NCI-H2196 treated with DMSO at 0.1 percent for 48 hours (cell line): ENCODE measurements at regions not wholly inside any gene's neighbourhood (a gene's known extent, or its start where the extent isn't known, plus 50 kb on each side); places are given as distances from the start of the nearest gene placed in this dataset.

ENCODE experiments used
- DNase-seq: peaks from one replicate; lab custom pipeline; 2025; ENCODE audit not compliant: unreplicated experiment; lab: John Stamatoyannopoulos, UW

DNA sequence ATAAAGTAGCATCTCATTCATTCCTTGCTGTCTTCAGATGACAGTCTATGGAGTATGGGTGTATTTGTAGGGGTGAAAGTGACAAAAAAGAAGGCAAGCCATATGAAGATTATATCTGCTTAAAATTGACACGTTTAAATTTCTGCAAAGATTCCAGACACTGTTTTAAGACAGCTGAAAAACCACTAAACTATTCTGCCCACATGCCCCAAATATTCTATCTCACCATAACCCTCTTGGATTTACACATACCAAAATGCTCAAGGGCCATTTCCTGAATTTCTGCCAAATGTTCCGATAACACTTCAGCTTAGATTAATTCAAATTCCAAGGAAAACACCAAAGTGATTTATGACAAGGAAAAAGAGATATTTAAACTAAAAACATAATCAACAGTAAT, 99.9 kb upstream of the IL6 start:
- no peak for DNase-seq

GRCh38 chr7:22625251-22625650, 101.7 kb upstream of the IL6 start:
- DNase-seq: no peak

GRCh38 chr7:22624781-22625180, 102.2 kb upstream of the IL6 start:
- no peak for DNase-seq

- no peak for DNase-seq
Observed at GRCh38 chr7:22622116-22622785, 104.7 kb upstream of the IL6 start.

GRCh38 chr7:22618528-22618927, 108.5 kb upstream of the IL6 start:
- DNase-seq: no peak

DNA sequence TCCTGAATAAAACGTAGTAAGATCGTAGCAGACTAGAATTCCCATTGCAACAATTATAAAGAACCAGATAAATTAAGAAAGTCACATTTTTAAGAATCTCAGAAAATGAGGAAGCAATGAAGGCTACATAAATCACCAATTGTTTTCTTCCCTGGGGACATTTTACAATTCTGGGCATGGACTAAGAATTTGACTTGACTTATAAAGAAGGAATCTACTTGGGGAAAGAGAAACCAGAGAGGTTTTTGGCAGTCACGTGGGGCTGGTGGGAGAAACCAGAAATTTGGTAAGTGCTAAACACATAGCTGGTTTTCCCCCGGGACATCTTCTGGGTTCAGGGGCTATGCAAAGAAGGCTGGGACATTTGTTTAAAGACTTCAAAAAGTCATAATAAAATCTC, 109.8 kb upstream of the IL6 start:
- no peak for DNase-seq

GRCh38 chr7:22613496-22613895, 113.5 kb upstream of the IL6 start:
- no peak for DNase-seq

GRCh38 chr7:22612776-22613175, 112.8 kb upstream of the STEAP1B start:
- DNase-seq: no peak

DNA sequence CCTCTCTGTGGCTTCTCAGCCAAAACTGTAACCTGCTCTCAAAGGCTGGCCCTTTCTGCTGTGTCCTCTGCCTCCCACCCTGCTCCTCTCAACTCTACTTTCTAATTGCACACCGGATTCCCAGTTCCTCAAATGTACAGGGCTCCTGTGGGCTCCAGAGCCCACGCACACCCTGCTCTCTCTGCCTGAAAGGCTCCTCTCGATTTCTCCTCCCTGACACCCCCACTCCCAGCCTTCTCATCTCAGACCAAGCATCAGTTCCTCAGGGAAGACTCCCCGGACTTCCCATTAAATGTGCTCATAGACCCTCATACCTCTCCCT, 111.7 kb upstream of the STEAP1B start:
- DNase-seq: no peak

- no peak for DNase-seq
Observed at GRCh38 chr7:22610951-22611757, 111.2 kb upstream of the STEAP1B start.

- DNase-seq: no peak
Observed at GRCh38 chr7:22610263-22610662, 110.3 kb upstream of the STEAP1B start.

DNA sequence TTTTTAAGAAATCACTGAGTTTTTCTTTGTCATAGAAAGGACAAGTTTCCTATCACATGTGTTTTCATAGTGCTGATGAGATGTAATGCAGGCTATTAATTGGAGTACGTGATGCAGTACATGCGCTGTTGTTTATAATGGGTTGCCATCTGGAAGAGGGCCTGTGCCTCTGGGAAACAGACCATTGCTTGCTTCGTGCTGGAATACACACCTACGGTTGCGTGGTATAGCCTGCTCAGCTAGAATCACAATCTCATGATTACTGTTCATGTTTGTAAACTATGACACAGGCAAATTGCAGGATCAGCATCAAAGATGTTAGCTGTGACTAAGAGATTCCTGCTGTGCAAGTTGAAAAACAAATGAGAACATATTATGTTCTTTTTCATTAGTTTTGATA, 107.2 kb upstream of the STEAP1B start:
- DNase-seq: no peak

GRCh38 chr7:22604246-22604645, 104.3 kb upstream of the STEAP1B start:
- no peak for DNase-seq

DNA sequence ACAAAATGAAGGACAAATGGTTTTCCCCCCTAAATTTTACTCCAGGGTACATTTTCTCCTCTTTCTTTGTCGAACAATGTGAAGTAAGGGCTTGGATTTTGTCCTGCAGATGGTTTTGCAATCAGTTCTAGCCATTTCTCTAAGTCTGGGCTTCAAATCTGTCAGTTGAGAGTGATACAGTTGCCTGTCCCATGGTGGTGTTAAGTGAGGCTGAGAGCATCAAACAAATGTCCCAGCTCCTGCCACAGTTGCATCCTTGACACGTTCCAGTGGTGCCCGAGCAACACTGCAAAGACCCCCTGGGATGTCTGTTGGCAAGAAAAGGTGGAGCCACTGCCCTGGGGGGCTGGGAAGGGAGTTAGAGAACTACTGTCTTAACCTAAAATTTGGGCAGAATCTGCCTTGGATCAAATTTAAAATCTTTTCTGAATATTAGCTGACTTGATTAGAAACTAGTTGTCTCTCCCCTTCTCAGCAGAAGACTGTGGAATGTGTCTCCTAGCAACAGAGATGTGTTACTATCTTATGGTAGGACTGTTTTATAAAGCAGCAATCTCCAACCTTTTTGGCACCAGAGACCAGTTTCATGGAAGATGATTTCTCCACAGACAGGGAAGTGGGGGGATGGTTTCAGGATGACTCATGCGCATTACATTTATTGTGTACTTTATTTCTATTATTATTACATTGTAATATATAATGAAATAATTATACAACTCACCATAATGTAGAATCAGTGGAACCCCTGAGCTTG, 102.0 kb upstream of the STEAP1B start:
- no peak for DNase-seq

GRCh38 chr7:22601408-22601807, 101.4 kb upstream of the STEAP1B start:
- DNase-seq: no peak

DNA sequence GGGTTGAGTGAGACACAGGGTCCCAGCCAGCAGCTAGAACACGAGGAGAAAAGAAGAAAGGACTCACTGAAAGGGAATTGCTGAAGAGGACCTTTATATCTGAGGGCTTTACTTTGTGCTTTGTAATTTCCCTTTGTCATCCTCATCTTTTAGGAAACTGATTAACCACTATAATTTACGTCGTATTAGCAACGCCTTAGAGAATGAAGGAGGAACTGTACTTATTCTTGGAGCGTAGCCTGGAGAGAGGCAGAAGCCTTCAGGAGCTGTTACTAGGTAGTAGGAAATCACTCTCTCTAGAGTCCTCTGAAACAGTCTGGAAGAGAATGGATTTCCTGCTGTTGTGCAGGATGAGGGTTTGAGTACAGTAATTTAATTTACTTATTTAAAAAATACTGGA, 101.0 kb upstream of the STEAP1B start:
- no peak for DNase-seq

DNA sequence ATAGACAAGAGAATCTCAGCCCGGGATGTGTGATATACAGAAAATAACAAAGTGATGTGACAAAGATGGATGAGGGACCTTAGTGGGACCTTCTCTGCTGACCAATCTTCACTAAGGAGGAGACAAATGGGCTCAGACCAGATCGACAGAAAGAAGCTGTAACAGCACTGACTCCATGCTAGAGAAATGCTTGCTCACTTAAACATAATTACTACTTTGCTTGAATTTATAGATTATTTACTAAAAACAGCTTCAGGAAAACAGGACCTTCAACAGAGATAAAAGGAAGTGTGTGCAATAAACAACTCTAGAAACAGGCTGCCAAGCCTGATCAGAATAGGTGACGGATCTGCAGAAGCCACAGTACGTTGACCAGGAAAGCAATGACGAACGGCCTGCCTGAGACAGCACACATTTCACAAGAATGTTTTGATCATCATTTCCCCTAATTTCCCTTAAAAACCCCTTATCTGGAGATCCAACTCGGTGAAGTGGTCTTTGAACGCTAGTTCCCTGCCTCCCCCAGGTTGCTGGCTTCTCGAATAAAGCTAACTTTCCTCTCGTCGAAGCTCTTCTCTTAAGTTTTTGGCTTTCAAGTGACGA, 98.4 kb upstream of the STEAP1B start:
- no peak for DNase-seq

DNA sequence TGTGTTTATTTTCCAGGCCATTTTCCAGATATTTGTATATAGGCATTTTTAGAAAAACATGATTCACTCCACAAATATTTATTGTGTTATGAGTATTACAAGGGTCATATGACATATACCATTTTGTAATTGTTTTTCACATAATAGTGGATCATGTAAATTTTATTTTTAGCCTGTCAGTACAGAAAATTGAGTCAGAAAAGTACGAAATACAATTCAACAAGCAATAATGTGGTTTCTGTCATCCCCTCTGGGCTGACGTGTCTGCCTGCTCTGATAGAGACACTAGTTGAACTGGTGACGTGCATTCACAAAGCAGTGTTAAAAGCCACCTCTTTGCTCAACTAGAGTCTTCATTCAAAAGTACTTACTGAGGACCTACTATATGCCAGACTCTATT, 97.9 kb upstream of the STEAP1B start:
- DNase-seq: no peak

- no peak for DNase-seq
Observed at GRCh38 chr7:22596763-22597400, 96.9 kb upstream of the STEAP1B start.

DNA sequence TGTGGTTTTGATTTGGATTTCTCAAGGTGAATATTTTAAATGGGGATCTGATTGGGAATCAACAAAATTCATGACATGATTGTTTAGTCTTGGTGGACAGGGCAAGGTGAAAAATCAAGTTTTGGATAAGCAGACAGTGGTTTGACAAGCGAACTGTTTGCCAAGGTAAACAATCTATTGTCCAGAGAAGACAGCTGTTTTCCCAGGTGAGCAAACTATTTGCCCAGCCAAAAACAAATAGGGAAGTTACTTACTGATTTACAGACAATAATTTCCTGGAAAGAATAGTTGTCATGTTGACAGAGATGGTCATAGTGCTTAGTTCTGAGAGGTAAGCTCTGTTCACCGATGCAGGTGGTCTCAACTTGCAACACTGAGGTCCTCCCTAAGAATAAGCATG, 94.0 kb upstream of the STEAP1B start:
- DNase-seq: no peak

GRCh38 chr7:22591271-22591670, 91.3 kb upstream of the STEAP1B start:
- no peak for DNase-seq
